Lung (tissue), 11 donors: ENCODE measurements at regions not wholly inside any gene's neighbourhood (a gene's known extent, or its start where the extent isn't known, plus 50 kb on each side); places are given as distances from the start of the nearest gene placed in this dataset.

ENCODE experiments used
- ATAC-seq: fragments of 200-7000 bp; cut with Tn5 transposase; one replicate; pipeline ENCODE4 v1.9.1; 2020; ENCODE audit warnings: moderate number of reproducible peaks; ENCODE audit not compliant: insufficient read depth, low FRiP score
- DNase-seq, 3 donors: peaks; one replicate each; pipeline ENCODE4 v3.0.0-alpha.2; 2013 to 2017
- H3K27ac ChIP-seq, 2 donors: one replicate each; pipeline ENCODE4 v1.5.1; 2013; ENCODE audit warnings: mild to moderate bottlenecking in 2 of 2, moderate library complexity in 2 of 2, control low read depth in 1 of 2, inconsistent platforms in 1 of 2, low read depth in 1 of 2, low read length in 1 of 2
- H3K27me3 ChIP-seq, 3 donors: one replicate each; pipeline ENCODE4 v1.5.1; 2013; ENCODE audit warnings: low read length in 2 of 3; ENCODE audit not compliant: control insufficient read depth in 3 of 3, insufficient read depth in 3 of 3
- H3K36me3 ChIP-seq, 4 donors: one replicate each; pipeline ENCODE4 v1.5.1; 2013; ENCODE audit warnings: low read length in 4 of 4, mild to moderate bottlenecking in 1 of 4, moderate library complexity in 1 of 4; ENCODE audit not compliant: control insufficient read depth in 4 of 4, insufficient read depth in 4 of 4
- H3K4me1 ChIP-seq, 5 donors: one replicate each; pipeline ENCODE4 v1.5.1; 2013; ENCODE audit warnings: low read length in 5 of 5, mild to moderate bottlenecking in 2 of 5, moderate library complexity in 1 of 5; ENCODE audit not compliant: control insufficient read depth in 5 of 5, insufficient read depth in 5 of 5
- H3K4me3 ChIP-seq: one replicate; pipeline ENCODE4 v1.5.1; 2013; ENCODE audit warnings: mild to moderate bottlenecking, control low read depth, moderate library complexity
- H3K9ac ChIP-seq, 2 donors: one replicate each; pipeline ENCODE4 v1.5.1; 2013; ENCODE audit warnings: low read length in 2 of 2, control low read depth in 1 of 2; ENCODE audit not compliant: insufficient read depth in 1 of 2
- H3K9me3 ChIP-seq, 4 donors: one replicate each; pipeline ENCODE4 v1.5.1; 2013; ENCODE audit warnings: low read length in 3 of 4, mild to moderate bottlenecking in 1 of 4, moderate library complexity in 1 of 4; ENCODE audit not compliant: control insufficient read depth in 4 of 4, insufficient read depth in 3 of 4
- CTCF ChIP-seq: IDR thresholded peaks from 2 replicates; pipeline ENCODE4 v1.5.1; 2012; ENCODE audit warnings: mild to moderate bottlenecking; ENCODE audit errors: control extremely low read depth, extremely low read depth
- WGBS, 2 donors: extraction: QIAGEN DNeasy Blood & Tissue Kit; methylation state at CpG; one replicate each; pipeline ENCODE4 v1.1.7; 2013; 5-methylcytosine and 5-hydroxymethylcytosine counted together
- donor health status: control.
- donor health status: control.
- donor health status: Bipolar disorder and iron deficiency.
- donor health status: healthy.
- donor health status: DM: yes; HTN: yes; CAD: no.

- peaks cover 0 to 26% (median 0%) of the 10 kb centered on the region in 5 donors for H3K4me1 ChIP-seq
- no peak overlapping the region for H3K4me3 ChIP-seq
- DNase-seq (peak in 1 of 3 donors; percentile 61), ATAC-seq (no peak)
- 77 to 87% methylated on average over 2 of the region's 2 CpGs for WGBS, 2 donors
- TF ChIP-seq CTCF: no peak
- no peak overlapping the region for H3K9ac ChIP-seq
- no peaks in the 10 kb centered on the region for H3K9me3 ChIP-seq
- peaks cover 7 to 23% (median 8%) of the 10 kb centered on the region in 3 donors for H3K27me3 ChIP-seq
- H3K27ac ChIP-seq: no peak overlapping the region
- H3K36me3 ChIP-seq: no peaks in the 10 kb centered on the region
Observed at GRCh38 chr5:167576126-167576525, 715.3 kb upstream of the WWC1 start.

DNA sequence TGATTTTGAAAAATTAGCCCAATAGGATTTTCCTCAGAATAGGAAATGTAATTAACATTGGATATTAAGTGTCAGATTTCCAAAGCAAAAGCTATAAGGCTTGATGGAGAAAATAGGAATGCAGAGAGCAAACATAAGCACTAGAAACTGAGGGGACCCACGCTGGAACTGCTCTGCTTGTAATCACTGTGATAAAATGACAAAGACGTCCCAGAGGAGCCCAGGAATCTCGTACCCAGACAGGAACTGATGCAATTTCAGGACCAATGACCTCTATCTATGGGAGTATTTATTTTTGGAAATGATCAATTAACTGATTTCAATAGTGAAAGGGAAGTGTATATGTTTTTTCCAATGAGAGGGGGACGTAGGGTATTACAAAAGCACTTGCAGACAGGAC is 714.5 kb upstream of the WWC1 start:
- no peak overlapping the region for H3K27ac ChIP-seq
- H3K4me3 ChIP-seq: no peak overlapping the region
- peaks cover 0 to 26% (median 0%) of the 10 kb centered on the region in 5 donors for H3K4me1 ChIP-seq
- TF ChIP-seq CTCF: no peak
- peaks cover 7 to 23% (median 8%) of the 10 kb centered on the region in 3 donors for H3K27me3 ChIP-seq
- WGBS, 2 donors: 20 to 24% methylated on average over 4 of the region's 4 CpGs
- H3K9ac ChIP-seq: peak overlapping the region in 1 of 2 donors; percentile 57
- no peaks in the 10 kb centered on the region for H3K36me3 ChIP-seq
- DNase-seq (no peak), ATAC-seq (no peak)
- H3K9me3 ChIP-seq: no peaks in the 10 kb centered on the region

DNA sequence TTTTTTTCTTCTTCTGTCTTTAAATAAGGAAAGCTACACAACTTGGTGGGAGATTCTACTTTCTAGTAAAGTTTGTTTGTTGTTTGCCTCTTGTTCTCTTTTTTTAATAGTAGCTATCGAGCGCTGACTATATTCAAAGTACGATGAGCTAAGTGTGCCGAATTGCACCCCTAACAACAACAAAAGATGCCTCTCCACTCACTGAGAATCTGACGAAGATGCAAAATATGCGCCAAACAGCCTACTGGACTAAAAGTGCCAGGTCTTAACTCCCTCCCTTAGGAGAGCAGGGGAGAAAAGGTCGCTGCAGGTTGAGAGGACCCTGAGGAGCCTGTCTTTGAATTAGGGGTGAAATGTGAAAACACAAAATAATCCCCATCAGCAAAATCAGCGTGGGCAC is 713.8 kb upstream of the WWC1 start:
- Histone ChIP-seq H3K4me1 (peaks cover 0 to 29% (median 0%) of the 10 kb centered on the region in 5 donors), H3K27me3 (peaks cover 7 to 23% (median 8%) of the 10 kb centered on the region in 3 donors), H3K36me3 (no peaks in the 10 kb centered on the region), H3K27ac (no peak overlapping the region), H3K9ac (no peak overlapping the region), H3K9me3 (no peaks in the 10 kb centered on the region), H3K4me3 (no peak overlapping the region)
- TF ChIP-seq CTCF: no peak
- 88 to 90% methylated on average over 8 of the region's 8 CpGs for WGBS, 2 donors
- ATAC-seq (no peak), DNase-seq (no peak)
